Inflammatory macrophage treated with lipopolysaccharide for 4 hours (primary cell): ENCODE measurements at regions not wholly inside any gene's neighbourhood (a gene's known extent, or its start where the extent isn't known, plus 50 kb on each side); places are given as distances from the start of the nearest gene placed in this dataset.

ENCODE experiments used
- DNase-seq: peaks from one replicate; pipeline ENCODE4 v3.0.0-alpha.2; 2020

DNA sequence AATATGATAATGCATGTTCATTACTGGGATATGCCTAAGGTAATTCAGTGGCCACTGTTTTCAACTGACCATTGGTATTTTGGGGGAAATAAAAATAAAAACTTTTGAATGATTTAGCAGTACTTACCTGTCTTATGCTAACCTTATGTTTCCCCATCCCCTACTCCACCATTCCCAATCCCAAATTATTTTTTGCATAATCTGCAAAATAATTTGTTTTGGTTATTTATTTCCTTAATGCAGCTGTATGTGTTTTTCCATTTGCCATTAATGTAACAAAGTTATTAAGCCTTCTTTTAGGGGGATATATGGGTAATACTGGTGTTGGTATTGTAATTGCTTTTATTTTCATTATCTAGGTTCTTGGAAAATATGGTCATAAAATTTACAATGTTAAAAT lies 213.9 kb upstream of the GULP1 start:
- no peak for DNase-seq

DNA sequence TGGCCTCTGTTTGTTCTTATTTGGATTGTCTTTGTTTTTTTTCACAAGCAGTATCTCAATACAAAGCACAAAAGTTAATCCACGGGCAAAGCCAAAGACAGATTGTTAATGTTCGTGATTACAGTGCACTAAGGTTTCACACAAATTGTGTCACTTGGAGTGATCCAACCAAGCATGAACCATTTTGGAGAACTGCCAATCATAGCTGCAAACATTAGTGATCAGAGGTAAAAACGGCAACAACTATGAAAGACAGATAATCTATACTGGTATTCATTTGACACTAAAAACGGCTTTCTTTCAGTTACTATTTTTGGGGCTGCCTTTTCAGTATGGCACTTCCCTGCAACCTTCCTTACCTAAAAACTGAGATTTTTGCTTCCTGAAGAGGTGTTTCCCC lies 213.1 kb upstream of the GULP1 start:
- no peak for DNase-seq

DNA sequence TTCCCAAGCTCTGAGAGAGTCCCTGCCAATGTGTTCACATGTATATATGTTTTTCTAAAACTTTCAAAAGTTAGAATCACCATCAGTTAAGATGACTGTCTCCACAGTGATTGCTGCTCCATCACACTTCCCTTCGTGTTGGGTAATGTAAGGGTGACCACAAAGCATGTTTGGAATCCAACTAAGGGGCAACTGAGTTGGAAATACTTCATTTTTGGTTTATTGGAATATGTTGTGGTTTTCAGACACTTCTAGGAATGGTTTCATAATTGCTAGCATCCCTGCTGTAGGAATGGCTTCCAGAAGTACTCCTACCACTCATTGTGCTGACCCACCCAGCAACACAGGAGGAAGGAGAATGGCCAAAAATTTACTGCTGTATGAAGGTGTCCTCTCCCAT lies 212.5 kb upstream of the GULP1 start:
- no peak for DNase-seq

DNA sequence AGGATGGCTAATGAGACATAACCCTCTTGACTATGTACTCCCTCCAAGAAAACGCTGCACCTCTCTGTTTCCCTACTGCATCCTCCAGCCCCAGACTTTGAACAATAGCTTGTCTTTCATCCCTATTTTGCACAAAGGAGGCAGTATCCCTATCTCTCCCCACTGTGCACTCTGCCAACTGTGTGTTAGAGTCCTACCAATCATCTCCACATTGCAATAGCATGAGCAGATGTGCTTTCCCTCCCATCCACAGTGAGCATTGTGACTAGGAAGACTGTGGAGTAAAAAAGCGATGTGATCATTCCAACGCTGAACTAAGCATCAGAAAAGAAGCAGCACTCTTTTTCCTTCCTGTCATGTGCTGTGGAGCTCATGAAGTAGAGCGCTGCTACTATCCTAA lies 206.3 kb upstream of the GULP1 start:
- no peak for DNase-seq

DNA sequence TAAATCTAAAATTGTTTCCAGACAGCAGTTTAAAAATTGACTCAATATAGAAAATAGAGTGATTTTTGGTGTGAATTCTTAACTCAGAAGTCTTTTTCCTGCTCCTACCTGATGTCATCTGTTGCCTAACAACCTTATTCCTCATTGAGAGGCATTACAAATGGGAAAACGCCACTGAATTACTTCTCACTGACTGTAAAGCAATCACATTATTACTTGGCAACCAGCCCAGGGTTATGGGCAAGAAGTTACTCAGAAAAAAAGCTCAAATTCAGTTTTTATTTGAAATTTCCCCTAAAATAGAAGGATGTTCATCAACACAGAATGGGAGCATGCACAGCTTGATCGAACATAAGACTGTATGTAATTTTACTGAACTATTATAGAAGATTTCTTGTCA lies 201.8 kb upstream of the GULP1 start:
- no peak for DNase-seq

DNA sequence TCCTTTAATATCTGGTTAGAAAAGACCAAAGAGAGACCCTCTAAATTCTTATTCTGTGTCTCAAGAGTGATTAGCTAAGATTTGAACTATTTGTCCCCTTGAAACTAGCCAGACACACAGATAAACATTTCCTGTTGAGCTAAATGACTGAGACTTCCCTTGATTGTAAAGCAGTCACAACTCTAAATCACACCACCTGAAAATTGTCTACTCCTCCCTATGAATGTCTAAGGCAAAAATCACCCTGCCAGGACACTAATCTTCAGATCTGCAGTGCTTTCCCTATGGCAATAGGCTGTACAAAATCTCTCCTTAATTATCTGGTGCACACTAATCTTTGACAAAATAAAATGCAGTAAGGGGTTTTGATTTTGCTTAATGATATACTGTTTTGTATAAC lies 200.5 kb upstream of the GULP1 start:
- DNase-seq, result no peak

DNA sequence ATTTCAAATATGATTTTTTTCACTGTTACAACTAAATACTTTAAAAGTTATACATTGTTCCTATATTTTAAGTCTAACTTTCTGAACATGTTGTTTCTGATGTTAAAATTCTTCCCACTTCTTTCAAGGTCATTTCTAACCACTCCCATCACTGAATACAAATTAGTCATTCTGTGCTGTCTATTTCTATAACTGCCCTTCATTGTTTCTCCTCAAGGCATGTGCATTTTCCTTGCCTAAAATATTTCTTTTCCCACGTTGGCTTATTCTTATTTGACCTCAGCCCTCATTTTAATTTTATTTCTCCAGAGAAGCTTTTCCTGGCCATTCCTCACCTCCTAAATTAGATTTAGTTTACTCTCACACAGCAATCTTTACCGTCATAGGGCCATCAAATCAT lies 198.9 kb upstream of the GULP1 start:
- DNase-seq, result no peak

DNA sequence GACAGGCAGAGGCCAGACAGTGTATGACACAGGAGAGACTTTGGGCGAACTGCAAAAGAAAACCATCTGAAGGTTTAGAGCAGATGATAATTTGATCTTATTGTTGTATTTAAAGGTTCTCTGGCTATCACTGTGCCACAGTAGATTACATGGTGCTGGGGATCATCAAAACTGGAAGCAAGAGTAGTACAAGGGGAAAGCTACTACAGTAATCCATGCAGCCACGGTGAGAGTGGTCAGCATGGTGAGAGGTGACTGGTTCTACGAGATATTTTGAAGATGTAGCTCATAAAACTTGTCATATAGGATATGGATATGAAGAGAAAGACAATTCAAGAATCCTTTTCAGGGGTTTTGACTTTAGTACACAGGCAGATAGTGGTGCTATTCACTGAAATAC lies 194.8 kb upstream of the GULP1 start:
- DNase-seq, result no peak

DNA sequence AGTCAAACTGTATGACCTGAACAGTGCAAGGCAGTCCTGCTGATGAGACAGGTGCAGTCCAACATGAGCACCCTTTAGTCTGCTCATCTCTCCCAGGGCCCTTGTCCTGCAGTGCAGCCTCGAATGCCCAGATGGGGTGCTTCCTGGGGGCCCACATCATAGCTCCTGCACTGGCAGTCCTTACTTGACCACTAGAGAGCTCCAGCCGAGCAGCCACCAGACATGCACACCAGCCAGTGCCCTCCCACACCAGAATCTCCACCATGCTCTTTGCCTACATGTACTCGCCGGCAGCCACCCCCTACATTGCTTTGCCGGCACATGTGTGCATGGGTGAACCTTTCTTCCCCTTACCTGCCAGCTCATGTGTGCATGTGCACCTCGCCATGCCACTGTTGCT lies 188.8 kb upstream of the GULP1 start:
- DNase-seq, result no peak

DNA sequence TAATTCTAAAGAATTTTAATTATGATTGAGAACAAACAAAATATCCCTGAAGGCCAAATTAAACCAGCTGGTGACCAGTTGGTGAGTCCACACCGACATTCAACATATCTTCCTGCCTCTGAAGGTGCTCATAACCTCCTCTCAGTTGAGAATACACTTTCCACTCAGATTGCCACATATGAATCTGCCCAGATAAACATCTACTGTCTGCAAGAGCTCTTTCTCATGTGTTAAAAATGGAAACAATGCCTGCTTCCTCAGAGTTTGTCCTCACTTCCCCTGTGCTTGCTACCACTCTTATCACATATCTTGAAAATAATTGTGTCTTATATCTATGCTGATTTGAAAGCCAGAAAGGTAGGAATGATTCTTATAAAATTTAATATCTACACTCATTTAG lies 177.7 kb upstream of the GULP1 start:
- no peak for DNase-seq

DNA sequence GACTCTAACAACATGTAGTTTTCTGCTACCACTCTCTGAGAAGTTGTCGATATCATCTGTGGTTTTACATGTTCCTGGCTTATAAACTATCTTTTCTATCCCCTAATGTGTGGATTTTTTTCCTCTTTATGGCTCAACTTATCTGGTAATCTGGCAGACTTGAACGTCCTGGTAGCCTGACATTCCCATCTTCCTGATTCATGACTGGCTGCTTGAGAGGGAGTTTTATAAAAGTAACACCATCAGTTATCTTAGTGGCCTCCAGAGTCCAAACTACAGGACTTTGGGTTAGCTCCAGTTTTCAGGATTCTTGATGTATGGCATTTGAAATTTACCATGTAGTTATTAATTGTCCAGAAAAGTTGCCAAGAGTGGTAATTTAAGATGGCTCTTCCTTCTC lies 174.0 kb upstream of the GULP1 start:
- DNase-seq, result no peak

DNA sequence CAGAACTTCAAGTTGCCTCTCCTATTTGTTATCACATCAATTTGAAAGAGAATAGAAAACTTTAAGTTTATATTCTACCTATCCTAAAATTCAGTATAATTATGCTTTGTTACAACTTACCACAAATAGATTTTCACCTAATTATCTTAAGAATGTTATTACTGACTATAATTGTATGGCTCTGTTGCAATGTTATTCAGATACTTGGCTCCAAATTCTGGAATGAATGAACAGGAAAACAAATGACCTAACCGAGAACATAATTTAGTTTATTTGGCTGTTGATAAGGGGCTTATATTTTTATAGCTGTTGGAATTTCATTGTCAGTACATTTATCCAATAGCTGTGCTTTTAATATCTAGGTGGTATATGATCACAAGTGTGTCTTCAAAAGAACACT lies 173.2 kb upstream of the GULP1 start:
- DNase-seq, result no peak

DNA sequence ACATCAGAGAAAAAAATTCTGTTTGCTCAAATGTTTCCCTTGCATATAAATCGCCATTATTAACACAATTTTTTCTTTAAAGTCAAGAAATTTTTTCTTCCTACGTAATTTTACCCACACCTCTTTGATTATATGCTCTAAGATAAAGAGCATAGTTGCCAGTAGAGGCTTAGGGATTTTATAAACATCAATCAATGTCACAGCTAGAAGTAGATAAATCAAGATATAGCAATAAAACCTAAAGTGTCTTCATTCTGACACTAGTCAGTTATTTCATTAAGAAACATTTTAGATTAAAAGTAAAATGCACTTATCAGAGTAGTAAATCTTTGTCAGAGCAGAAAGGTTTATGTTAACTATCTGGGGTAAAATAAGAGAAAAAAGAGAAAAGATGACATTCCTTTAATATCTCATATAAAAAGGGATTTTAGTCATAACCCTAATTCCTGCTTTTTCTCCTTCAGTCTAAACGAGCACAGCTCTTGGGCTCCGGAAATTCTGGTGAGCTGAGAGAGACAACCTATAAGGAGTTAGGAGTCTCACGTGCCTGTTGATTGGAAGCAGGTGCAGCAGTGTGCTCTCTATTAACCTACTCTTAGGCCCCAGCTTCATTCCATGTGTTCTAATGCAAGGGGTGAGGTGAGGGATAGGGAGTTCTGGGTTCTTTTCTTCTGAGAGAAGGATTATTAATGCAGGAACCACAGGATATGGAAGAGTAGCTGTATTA lies 172.4 kb upstream of the GULP1 start:
- no peak for DNase-seq

DNA sequence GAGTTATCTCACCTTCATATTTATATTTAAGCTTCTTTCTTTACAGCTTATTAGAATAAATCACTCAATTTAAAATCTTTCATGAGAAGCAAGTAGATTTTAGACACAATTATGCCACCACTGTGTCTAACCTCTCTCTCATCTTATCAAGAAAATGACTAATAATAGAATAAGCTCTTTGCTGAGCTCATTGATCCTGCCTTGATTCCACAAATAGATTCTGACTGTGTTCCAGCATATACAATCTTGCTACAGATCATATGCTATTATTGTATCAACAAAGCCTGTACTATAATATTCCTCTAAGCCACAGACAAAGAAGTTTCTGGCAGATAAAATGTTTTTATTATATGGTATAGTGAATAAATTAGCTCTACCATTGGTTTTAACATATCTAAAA lies 168.7 kb upstream of the GULP1 start:
- DNase-seq, result no peak

DNA sequence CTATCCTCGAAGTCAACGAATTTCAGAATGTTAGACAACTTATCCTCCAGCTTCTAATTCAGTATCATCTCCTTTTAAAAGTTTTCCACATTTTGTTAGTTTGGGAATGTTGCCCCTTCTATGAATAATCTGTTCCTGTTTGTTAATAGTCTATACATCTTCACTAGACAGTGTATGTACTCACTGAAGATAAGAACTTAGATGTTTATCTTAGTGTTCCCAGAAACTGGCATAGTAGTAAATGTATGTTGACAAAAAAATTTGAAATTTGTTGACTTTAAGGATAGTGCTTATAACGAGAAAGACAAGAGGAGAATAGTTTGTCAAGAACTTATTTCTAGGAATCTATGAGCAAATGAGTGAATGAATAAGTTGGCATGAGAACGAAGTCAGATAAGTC lies 162.0 kb upstream of the GULP1 start:
- DNase-seq, result no peak

DNA sequence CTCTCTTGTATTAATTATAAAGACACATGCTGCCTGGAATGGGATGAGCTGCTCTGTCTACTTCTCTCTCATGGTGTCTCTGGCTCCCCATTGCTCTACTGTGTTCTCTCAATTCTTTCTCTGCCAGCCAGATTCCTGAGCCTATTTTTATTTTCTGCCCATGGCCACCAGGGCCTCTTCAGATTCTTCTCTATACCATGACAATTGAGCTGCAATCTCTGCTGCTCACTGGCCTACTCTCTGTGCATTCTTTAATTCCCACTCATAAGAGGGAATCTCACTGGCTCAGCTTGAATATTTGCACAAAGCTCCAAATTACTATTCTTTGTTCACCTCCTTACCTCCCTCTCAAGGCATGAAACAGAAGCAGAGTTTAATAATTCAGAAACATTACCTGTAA lies 161.4 kb upstream of the GULP1 start:
- no peak for DNase-seq

DNA sequence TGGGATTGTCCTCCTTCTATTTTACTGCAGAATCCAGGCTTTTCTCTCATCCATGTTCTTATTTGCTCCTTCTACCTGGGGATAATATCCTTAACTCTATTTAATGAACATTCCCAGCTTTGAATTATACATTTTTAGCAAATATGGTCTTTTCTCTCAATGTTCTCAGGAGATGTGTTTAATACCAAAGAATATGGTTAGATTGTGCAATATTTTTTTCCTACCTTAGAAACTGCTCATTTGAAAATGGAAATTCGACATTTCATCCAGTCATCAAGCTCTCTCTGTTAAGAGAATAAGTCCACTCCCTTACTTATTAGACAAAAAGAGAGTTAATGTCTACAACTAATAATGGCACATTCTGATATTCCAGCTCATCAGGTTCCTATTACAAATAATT lies 160.4 kb upstream of the GULP1 start:
- DNase-seq, result no peak

DNA sequence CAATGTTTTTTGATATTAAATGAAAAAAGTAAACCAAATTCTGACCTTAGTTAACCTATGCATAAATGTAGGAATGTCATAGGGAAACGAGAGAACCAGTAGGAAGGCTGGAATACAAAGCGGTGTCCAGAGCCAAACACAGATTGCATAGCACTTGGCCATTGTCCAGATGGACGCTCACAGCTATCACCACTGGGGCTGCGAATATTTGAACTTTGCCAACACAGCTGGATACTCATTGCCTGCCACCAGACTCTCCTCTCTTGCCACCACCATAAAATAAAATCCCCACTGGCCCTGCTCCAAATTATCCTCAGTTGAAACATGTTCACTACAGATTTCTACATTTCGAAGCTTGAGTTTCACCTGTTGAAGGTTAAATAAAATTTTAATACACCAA lies 159.3 kb upstream of the GULP1 start:
- DNase-seq, result no peak

DNA sequence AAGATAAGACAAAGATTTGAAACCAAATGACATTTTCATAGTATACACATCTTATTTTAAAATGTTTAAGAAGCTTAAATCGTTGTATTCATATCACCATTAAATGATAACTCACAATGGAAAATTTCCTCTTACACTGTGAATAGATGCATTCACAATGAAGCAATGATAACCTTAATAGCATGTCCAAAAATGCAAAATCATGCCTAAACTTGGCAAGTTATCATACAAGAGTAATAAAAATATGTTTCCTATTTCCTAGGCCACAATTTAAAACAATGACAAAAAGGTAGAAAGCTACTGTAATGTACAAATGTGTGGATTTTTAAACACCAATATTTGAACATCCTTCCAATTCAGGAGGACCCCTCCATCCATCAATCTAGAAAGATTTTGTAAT lies 157.4 kb upstream of the GULP1 start:
- no peak for DNase-seq

DNA sequence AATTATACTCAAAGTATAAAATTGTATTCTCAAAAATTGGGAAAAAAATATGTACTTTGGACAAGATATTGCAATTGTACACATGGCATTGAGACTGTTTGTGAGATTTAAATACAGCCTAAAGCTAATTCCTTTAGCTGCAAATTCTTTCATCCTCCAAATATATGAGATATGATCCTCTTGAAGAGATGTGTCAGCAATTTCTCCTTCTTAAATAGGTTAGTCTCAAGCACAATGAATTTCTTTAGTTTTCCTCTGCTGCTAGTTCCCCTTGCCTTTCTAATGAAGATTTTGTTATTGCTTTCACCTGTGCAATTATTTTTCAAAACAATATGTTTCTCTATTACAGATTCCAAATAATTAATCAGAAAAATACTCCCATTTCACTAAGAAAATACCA lies 153.4 kb upstream of the GULP1 start:
- no peak for DNase-seq

DNA sequence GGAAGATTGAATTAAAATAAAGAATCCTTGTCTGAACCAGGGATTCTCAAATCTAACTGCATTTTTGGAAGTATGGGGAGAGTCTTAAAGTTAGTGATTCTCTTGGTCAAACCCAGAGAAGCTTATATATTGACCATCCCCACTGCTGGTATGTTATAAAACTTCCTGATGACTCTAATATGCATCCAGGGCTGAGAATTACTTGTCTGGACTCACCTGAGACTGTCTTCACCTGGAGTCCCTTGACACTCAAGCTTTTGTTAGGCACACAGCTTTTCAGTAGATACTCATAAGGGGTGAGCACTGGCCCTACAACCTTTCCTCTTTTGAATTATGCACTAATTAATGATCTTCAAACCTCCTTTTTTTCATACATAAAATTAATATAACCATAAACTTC lies 149.6 kb upstream of the GULP1 start:
- DNase-seq, result no peak

DNA sequence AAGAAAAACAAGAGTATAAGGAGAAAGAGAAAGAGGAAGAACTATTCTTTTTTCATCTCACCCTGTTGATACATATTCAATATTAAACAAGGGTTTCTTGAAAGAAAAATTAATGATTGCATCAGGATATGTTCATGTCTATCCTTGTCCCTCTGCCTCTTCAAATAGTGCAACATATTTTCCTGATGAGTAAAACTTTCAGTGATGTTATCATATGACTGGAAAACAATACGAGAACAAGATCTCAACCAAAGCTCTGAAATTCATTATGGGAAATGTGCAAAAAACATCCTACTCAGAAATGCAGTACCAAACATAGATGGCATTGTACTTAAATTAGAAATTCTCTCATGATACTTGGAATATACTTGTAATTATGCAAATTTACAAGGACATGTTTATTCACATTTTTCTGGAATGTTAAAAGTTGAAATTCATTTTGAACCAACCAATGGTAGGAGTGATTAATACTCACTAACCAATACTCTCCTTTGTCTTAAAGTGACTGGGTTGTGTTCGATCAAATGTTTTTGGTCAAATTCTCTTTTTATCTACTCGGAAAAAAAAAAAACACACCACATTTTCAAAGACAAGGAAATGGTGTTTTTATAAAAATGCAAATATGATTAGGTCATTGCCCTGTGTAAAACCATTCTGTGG lies 148.9 kb upstream of the GULP1 start:
- no peak for DNase-seq

DNA sequence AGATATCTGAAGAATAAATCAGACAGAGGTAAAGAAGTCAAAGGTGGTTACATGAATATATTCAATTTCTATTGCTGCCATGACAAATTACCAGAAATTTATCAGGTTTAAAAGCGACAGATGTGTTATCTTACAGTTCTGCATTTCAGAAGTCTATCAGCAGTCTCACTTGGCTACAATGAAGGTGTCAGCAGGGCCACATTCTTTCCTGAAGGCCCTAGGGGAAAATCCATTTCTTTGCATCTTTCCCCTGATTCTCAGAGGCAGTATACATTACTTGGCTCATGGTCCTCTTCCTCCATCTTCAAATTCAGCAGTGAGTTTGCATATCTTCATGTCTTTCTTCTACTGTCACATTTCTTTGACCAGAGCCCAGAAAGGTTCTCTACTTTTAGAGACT lies 145.8 kb upstream of the GULP1 start:
- no peak for DNase-seq

DNA sequence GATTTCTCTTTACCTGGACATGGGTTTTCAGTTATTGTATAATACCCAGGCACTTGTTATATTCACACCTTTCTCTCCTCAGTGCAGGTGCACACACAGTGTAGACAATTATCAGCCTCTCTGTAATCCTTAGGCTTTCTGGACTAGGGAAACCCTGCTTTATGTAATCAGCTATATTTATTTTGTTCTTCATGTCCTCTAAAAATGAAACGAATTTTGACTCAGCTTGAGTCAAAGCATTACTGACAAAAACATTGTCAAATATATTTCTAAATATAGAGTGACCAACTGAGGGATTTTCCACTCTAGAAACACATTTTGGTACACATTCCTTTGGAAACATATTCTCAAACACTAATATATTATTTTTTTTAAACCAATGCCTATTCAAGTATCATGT lies 144.8 kb upstream of the GULP1 start:
- no peak for DNase-seq

DNA sequence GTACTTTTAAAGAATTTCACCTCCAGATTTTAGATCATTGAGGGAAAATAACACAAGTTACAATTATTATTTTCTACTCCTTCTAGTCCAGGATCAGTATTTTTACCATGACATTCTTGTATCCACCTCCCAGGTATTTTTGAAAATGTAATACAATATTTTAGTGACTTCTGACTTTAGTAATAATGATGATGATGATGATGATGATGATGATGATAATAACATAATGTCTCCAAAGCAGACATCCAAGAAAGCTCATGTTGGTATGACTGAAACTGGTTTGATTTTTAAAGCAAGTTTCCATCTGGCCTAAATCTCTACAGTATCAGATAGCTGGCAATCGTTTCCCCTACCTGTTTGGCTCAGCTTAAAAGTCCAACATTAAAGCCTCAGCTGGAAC lies 140.0 kb upstream of the GULP1 start:
- DNase-seq, result no peak
